Mesothelial cell of epicardium (in vitro differentiated cells): ENCODE measurements at regions not wholly inside any gene's neighbourhood (a gene's known extent, or its start where the extent isn't known, plus 50 kb on each side); places are given as distances from the start of the nearest gene placed in this dataset.

Source experiments
- DNase-seq, 2 experiments: peaks; one replicate each; pipeline ENCODE4 v3.0.0; 2021; ENCODE audit warnings: low spot score in 2 of 2; ENCODE audit not compliant: unreplicated experiment in 2 of 2
- H3K27ac Mint-ChIP-seq: 2 replicates; pipeline ENCODE4 v1.8.0; 2021; ENCODE audit warnings: mixed read lengths
- H3K27me3 Mint-ChIP-seq: 2 replicates; pipeline ENCODE4 v1.8.0; 2021; ENCODE audit warnings: low read depth, mixed read lengths
- H3K36me3 Mint-ChIP-seq: 2 replicates; pipeline ENCODE4 v1.8.0; 2021; ENCODE audit warnings: mixed read lengths
- H3K4me1 Mint-ChIP-seq: 2 replicates; pipeline ENCODE4 v1.8.0; 2021; ENCODE audit warnings: mixed read lengths
- H3K4me3 Mint-ChIP-seq: 2 replicates; pipeline ENCODE4 v1.8.0; 2021; ENCODE audit warnings: mild to moderate bottlenecking, moderate library complexity, mixed read lengths
- H3K9me3 Mint-ChIP-seq: 2 replicates; pipeline ENCODE4 v1.8.0; 2021; ENCODE audit warnings: mixed read lengths
- CTCF ChIP-seq: fragments of 200-600 bp; sonication (generic); IDR thresholded peaks from one replicate; pipeline ENCODE4 v1.5.0; 2021; ENCODE audit warnings: antibody characterized with exemption; ENCODE audit not compliant: unreplicated experiment

GRCh38 chr1:56064705-56065104 is 514.7 kb downstream of the PLPP3 start:
- H3K4me3 Mint-ChIP-seq, result no peak overlapping the region
- no peaks in the 10 kb centered on the region for H3K27me3 Mint-ChIP-seq
- no peaks in the 10 kb centered on the region for H3K36me3 Mint-ChIP-seq
- no peak overlapping the region for H3K27ac Mint-ChIP-seq
- no peaks in the 10 kb centered on the region for H3K9me3 Mint-ChIP-seq
- peaks cover 46% of the 10 kb centered on the region for H3K4me1 Mint-ChIP-seq
- no peak for DNase-seq
- no peak for TF ChIP-seq CTCF

GRCh38 chr1:56063461-56063860 is 515.9 kb downstream of the PLPP3 start:
- Mint-ChIP-seq H3K36me3 (no peaks in the 10 kb centered on the region), H3K27ac (no peak overlapping the region), H3K4me1 (peaks cover 45% of the 10 kb centered on the region), H3K4me3 (no peak overlapping the region), H3K9me3 (no peaks in the 10 kb centered on the region), H3K27me3 (no peaks in the 10 kb centered on the region)
- no peak for DNase-seq
- no peak for TF ChIP-seq CTCF

GRCh38 chr1:56062625-56063024 is 516.7 kb downstream of the PLPP3 start:
- Mint-ChIP-seq H3K4me1 (peaks cover 42% of the 10 kb centered on the region), H3K27ac (peak overlapping the region; percentile 17), H3K36me3 (no peaks in the 10 kb centered on the region), H3K4me3 (no peak overlapping the region), H3K27me3 (no peaks in the 10 kb centered on the region), H3K9me3 (no peaks in the 10 kb centered on the region)
- TF ChIP-seq CTCF, result no peak
- DNase-seq, result no peak

- no peak overlapping the region for H3K4me3 Mint-ChIP-seq
- no peaks in the 10 kb centered on the region for H3K36me3 Mint-ChIP-seq
- no peaks in the 10 kb centered on the region for H3K9me3 Mint-ChIP-seq
- H3K4me1 Mint-ChIP-seq, result peaks cover 45% of the 10 kb centered on the region
- no peak for DNase-seq
- no peak overlapping the region for H3K27ac Mint-ChIP-seq
- no peaks in the 10 kb centered on the region for H3K27me3 Mint-ChIP-seq
- TF ChIP-seq CTCF, result no peak
Measured at GRCh38 chr1:56061824-56062223, 517.5 kb downstream of the PLPP3 start.

GRCh38 chr1:56060906-56061305 is 518.5 kb downstream of the PLPP3 start:
- Mint-ChIP-seq H3K4me1 (peaks cover 41% of the 10 kb centered on the region), H3K27ac (no peak overlapping the region), H3K27me3 (no peaks in the 10 kb centered on the region), H3K36me3 (no peaks in the 10 kb centered on the region), H3K9me3 (no peaks in the 10 kb centered on the region), H3K4me3 (no peak overlapping the region)
- TF ChIP-seq CTCF, result no peak
- DNase-seq, result no peak
